K562 (cell line): ENCODE measurements at regions not wholly inside any gene's neighbourhood (a gene's known extent, or its start where the extent isn't known, plus 50 kb on each side); places are given as distances from the start of the nearest gene placed in this dataset.

ENCODE experiments used
- ATAC-seq: fragments of 200-7000 bp; cut with Tn5 transposase; 3 replicates; pipeline ENCODE4 v1.9.1; 2020; ENCODE audit warnings: moderate library complexity
- BruUV-seq: library from RNA; stranded (reverse); fragments of 400-500 nt; replicated peaks from 2 replicates; lab custom pipeline; 2021; lab: Mats Ljungman, UMichigan
- CTCF ChIA-PET: fragments of 300-600 bp; formaldehyde crosslinking; extraction: SDS; loops from one replicate; lab custom pipeline; 2021; ENCODE audit warnings: low intra/inter-chr PET ratio; lab: Yijun Ruan, JAX
- POLR2A ChIA-PET: fragments of 300-600, 350-650 bp; sonication (Branson Sonifier 250); formaldehyde crosslinking; extraction: SDS; loops from one replicate; lab custom pipeline; 2021; ENCODE audit warnings: antibody characterized with exemption, inconsistent platforms; lab: Yijun Ruan, JAX
- DNase-seq, 4 experiments: peaks; one replicate each; pipeline versions ENCODE4 v3.0.0 to v3.0.0-alpha.2; 2011 to 2018; ENCODE audit warnings: low spot score in 3 of 4, mixed read lengths in 3 of 4; ENCODE audit errors: extremely low read depth in 1 of 4
- FAIRE-seq: peaks from 2 replicates; lab custom pipeline; 2011; peaks lifted over from hg19 to GRCh38; lab: Jason Lieb, UNC
- H2AFZ ChIP-seq: 2 replicates; pipeline ENCODE4 v1.6.0; 2011; ENCODE audit warnings: low read depth, low read length, control low read depth, inconsistent platforms
- H3K27ac ChIP-seq: fragments of 200-600 bp; 3 replicates; pipeline ENCODE4 v1.8.0; 2011; ENCODE audit warnings: low read depth, mild to moderate bottlenecking, control low read depth, inconsistent platforms, low read length, moderate library complexity, mixed read lengths; ENCODE audit errors: extremely low read depth
- H3K27me3 ChIP-seq, 2 experiments: fragments of 300-600 bp in 1 of 2; 2 replicates in 1 of 2; 3 replicates in 1 of 2; pipeline versions ENCODE4 v1.6.0 to v1.8.0; 2011; ENCODE audit warnings: inconsistent platforms in 2 of 2, low read length in 2 of 2, mild to moderate bottlenecking in 1 of 2, mixed read lengths in 1 of 2, moderate library complexity in 1 of 2; ENCODE audit not compliant: control insufficient read depth in 2 of 2, insufficient read depth in 2 of 2
- H3K36me3 ChIP-seq: fragments of 300-600 bp; 3 replicates; pipeline ENCODE4 v1.8.0; 2011; ENCODE audit warnings: mild to moderate bottlenecking, low read length, inconsistent platforms; ENCODE audit not compliant: control insufficient read depth, insufficient read depth
- H3K4me1 ChIP-seq, 2 experiments: fragments of 200-600 bp in 1 of 2; replicated peaks in 1 of 2; 2 replicates in 1 of 2; 3 replicates in 1 of 2; pipeline versions ENCODE4 v1.5.1 to v1.8.0; 2011; ENCODE audit warnings: inconsistent platforms in 2 of 2, low read length in 2 of 2, mild to moderate bottlenecking in 1 of 2, mixed read lengths in 1 of 2, moderate library complexity in 1 of 2; ENCODE audit not compliant: control insufficient read depth in 2 of 2, insufficient read depth in 2 of 2
- H3K4me2 ChIP-seq: 2 replicates; pipeline ENCODE4 v1.6.1; 2011; ENCODE audit warnings: low read length, control low read depth, inconsistent platforms, mixed read lengths; ENCODE audit not compliant: insufficient read depth
- H3K4me3 ChIP-seq: fragments of 200-600 bp; sonication (generic), shearing (Covaris generic); 2 replicates; pipeline ENCODE4 v1.5.1; 2016; ENCODE audit warnings: control low read depth, inconsistent platforms
- H3K79me2 ChIP-seq: fragments of 200-600 bp; 3 replicates; pipeline ENCODE4 v1.8.0; 2011; ENCODE audit warnings: low read length, inconsistent platforms; ENCODE audit not compliant: control insufficient read depth, insufficient read depth
- H3K9ac ChIP-seq, 2 experiments: 2 replicates each; pipeline versions ENCODE4 v1.6.0 to v1.6.1; 2011; ENCODE audit warnings: low read depth in 2 of 2, low read length in 2 of 2, control low read depth in 1 of 2, inconsistent platforms in 1 of 2, mild to moderate bottlenecking in 1 of 2, mixed read lengths in 1 of 2; ENCODE audit not compliant: insufficient read depth in 1 of 2
- H3K9me1 ChIP-seq: one replicate; pipeline ENCODE4 v1.6.0; 2011; ENCODE audit warnings: inconsistent platforms, mild to moderate bottlenecking, low read length, moderate library complexity; ENCODE audit not compliant: control insufficient read depth, insufficient read depth
- H3K9me3 ChIP-seq: replicated peaks from 2 replicates; pipeline ENCODE4 v1.5.1; 2011; ENCODE audit warnings: low read depth, low read length, inconsistent platforms; ENCODE audit not compliant: control insufficient read depth, insufficient read depth
- H4K20me1 ChIP-seq: replicated peaks from 2 replicates; pipeline ENCODE4 v1.6.1; 2011; ENCODE audit warnings: low read length, inconsistent platforms, mixed read lengths; ENCODE audit not compliant: control insufficient read depth, insufficient read depth
- BHLHE40 ChIP-seq: IDR thresholded peaks from 2 replicates; pipeline ENCODE4 v1.6.1; 2011; ENCODE audit warnings: low read length, improper control_type of control experiment
- ETS2 ChIP-seq: IDR thresholded peaks from 2 replicates; pipeline ENCODE4 v1.6.1; 2016; ENCODE audit warnings: borderline replicate concordance, missing genetic modification characterization, mild to moderate bottlenecking, moderate library complexity, missing compliant biosample characterization; ENCODE audit not compliant: poor library complexity, severe bottlenecking
- FOXJ2 ChIP-seq: fragments of 200-800 bp; sonication (Bioruptor generic); IDR thresholded peaks from 2 replicates; pipeline ENCODE4 v1.6.1; 2016; ENCODE audit warnings: missing genetic modification characterization, missing compliant biosample characterization
- FOXK2 ChIP-seq, 2 experiments: fragments of 450-650 bp; IDR thresholded peaks in 1 of 2; conservative IDR thresholded peaks in 1 of 2; 2 replicates each; pipeline ENCODE4 v1.6.1; 2016; ENCODE audit warnings: low read depth in 2 of 2, mild to moderate bottlenecking in 1 of 2
- FUS ChIP-seq: fragments of 200-400 bp; formaldehyde crosslinking; optimal IDR thresholded peaks from 2 replicates; pipeline ENCODE3; 2017; ENCODE audit warnings: low read depth, low read length
- PBX2 ChIP-seq, 2 experiments: IDR thresholded peaks in 1 of 2; conservative IDR thresholded peaks in 1 of 2; 2 replicates each; pipeline ENCODE4 v1.6.1; 2016; ENCODE audit warnings: low read depth in 2 of 2, mild to moderate bottlenecking in 1 of 2, missing compliant biosample characterization in 1 of 2, missing genetic modification characterization in 1 of 2, moderate library complexity in 1 of 2
- RCOR1 ChIP-seq, 2 experiments: IDR thresholded peaks; 2 replicates each; pipeline ENCODE4 v1.6.1; 2012; ENCODE audit warnings: low read depth in 2 of 2, low read length in 2 of 2, borderline replicate concordance in 1 of 2, improper control_type of control experiment in 1 of 2
- SMARCB1 ChIP-seq: IDR thresholded peaks from 2 replicates; pipeline ENCODE4 v1.6.1; 2011; ENCODE audit warnings: improper control_type of control experiment, low read depth; ENCODE audit not compliant: insufficient read length
- WGBS: fragments of 100-300 bp; shearing (Covaris generic); methylation state at CpG from one replicate; pipeline ENCODE4 v1.1.6; 2016; ENCODE audit warnings: low coverage, mixed read lengths; ENCODE audit not compliant: insufficient coverage; ENCODE audit errors: missing lambda C conversion rate; 5-methylcytosine and 5-hydroxymethylcytosine counted together
- in situ Hi-C: fragments of 300-500 bp; cut with MboI; formaldehyde crosslinking; loops from 4 replicates; pipeline ENCODE4 v1.15.0; 2018; ENCODE audit warnings: inconsistent platforms, mixed read lengths
- intact Hi-C: fragments of 100-400 bp; cut with micrococcal nuclease; formaldehyde crosslinking; loops from 2 replicates; pipeline ENCODE4 v1.14.2; 2022

- H3K9me1 ChIP-seq, result no peaks in the 10 kb centered on the region
- H3K4me2 ChIP-seq, result no peak overlapping the region
- H3K79me2 ChIP-seq, result no peaks in the 10 kb centered on the region
- ChIA-PET POLR2A (no interaction called here), CTCF (no interaction called here)
- no peaks in the 10 kb centered on the region for H4K20me1 ChIP-seq
- no peak overlapping the region for H3K27ac ChIP-seq
- intact Hi-C loops (no loop called here), in situ Hi-C loops (no loop called here)
- TF ChIP-seq SMARCB1 (no peak), RCOR1 (IDR thresholded peaks at IDR 0.05; ENCODE audit: borderline replicate concordance in 1 of 2, low read depth in 2 of 2, low read length in 2 of 2) (no peak), FOXK2 (conservative IDR thresholded peaks at IDR 0.05 in 1 of 2, IDR thresholded peaks at IDR 0.05 in 1 of 2; ENCODE audit: low read depth in 2 of 2) (no peak), FUS (no peak), FOXJ2 (tag) (no peak), PBX2 (CRISPR knock-in tag; IDR thresholded peaks at IDR 0.05; ENCODE audit: low read depth) (no peak), PBX2 (tag; conservative IDR thresholded peaks at IDR 0.05; ENCODE audit: low read depth) (no peak), ETS2 (no peak), BHLHE40 (no peak)
- H3K27me3 ChIP-seq, result no peaks in the 10 kb centered on the region
- no peak overlapping the region for H3K9ac ChIP-seq
- no TSS peak for BruUV-seq
- no peak overlapping the region for H2AFZ ChIP-seq
- FAIRE-seq (no peak), ATAC-seq (no peak), DNase-seq (no peak)
- no peak overlapping the region for H3K4me3 ChIP-seq
- H3K36me3 ChIP-seq, result no peaks in the 10 kb centered on the region
- 0% methylated on average over 2 of the region's 5 CpGs for WGBS
- H3K9me3 ChIP-seq, result no peaks in the 10 kb centered on the region
- no peaks in the 10 kb centered on the region for H3K4me1 ChIP-seq
Observed at GRCh38 chr20:11447371-11448100, 470.2 kb upstream of the BTBD3 start.
